Neural cell (in vitro differentiated cells): ENCODE measurements at regions not wholly inside any gene's neighbourhood (a gene's known extent, or its start where the extent isn't known, plus 50 kb on each side); places are given as distances from the start of the nearest gene placed in this dataset.

Source experiments
- H2AFZ ChIP-seq: fragments of 200-600, 300-800 bp; sonication (generic), shearing (Covaris generic); 2 replicates; pipeline ENCODE4 v1.6.0; 2014; ENCODE audit warnings: low read depth, mild to moderate bottlenecking, antibody characterized with exemption, low read length, moderate library complexity
- H3F3A ChIP-seq: fragments of 200-600 bp; shearing (Covaris generic); 2 replicates; pipeline ENCODE4 v1.6.1; 2016; ENCODE audit warnings: mild to moderate bottlenecking, moderate library complexity, mixed read lengths, antibody characterized with exemption, low read length; ENCODE audit not compliant: insufficient read depth, poor library complexity, severe bottlenecking
- H3K27ac ChIP-seq: fragments of 200-600, 300-800 bp; sonication (generic), shearing (Covaris generic); 2 replicates; pipeline ENCODE4 v1.5.1; 2014; ENCODE audit warnings: mild to moderate bottlenecking, low read length, moderate library complexity
- H3K27me3 ChIP-seq: fragments of 300-800, 200-600 bp; sonication (generic), shearing (Covaris generic); 2 replicates; pipeline ENCODE4 v1.6.0; 2014; ENCODE audit warnings: mild to moderate bottlenecking, low read depth, low read length, moderate library complexity; ENCODE audit not compliant: insufficient read depth
- H3K36me3 ChIP-seq: fragments of 300-800, 200-600 bp; sonication (generic), shearing (Covaris generic); 2 replicates; pipeline ENCODE4 v1.5.1; 2014; ENCODE audit warnings: mild to moderate bottlenecking, antibody characterized with exemption, low read length, moderate library complexity; ENCODE audit not compliant: insufficient read depth
- H3K4me2 ChIP-seq: fragments of 300-800, 200-600 bp; sonication (generic), shearing (Covaris generic); 2 replicates; pipeline ENCODE4 v1.6.0; 2014; ENCODE audit warnings: mild to moderate bottlenecking, low read length
- H3K4me3 ChIP-seq: fragments of 300-800, 200-600 bp; sonication (generic), shearing (Covaris generic); 2 replicates; pipeline ENCODE4 v1.5.1; 2014; ENCODE audit warnings: mild to moderate bottlenecking, low read length, moderate library complexity
- H3K79me2 ChIP-seq: fragments of 200-600 bp; shearing (Covaris generic); replicated peaks from 2 replicates; pipeline ENCODE4 v1.6.0; 2014; ENCODE audit warnings: mild to moderate bottlenecking, low read length, moderate library complexity; ENCODE audit not compliant: insufficient read depth
- H3K9ac ChIP-seq: fragments of 300-800, 200-600 bp; sonication (generic), shearing (Covaris generic); 2 replicates; pipeline ENCODE4 v1.6.1; 2016; ENCODE audit warnings: mild to moderate bottlenecking, low read length, mixed read lengths
- H3K9me2 ChIP-seq: fragments of 200-600 bp; shearing (Covaris generic); 2 replicates; pipeline ENCODE4 v1.6.1; 2016; ENCODE audit warnings: mild to moderate bottlenecking, low read length, mixed read lengths; ENCODE audit not compliant: insufficient read depth
- H3K9me3 ChIP-seq: fragments of 200-600, 300-800 bp; sonication (generic), shearing (Covaris generic); 2 replicates; pipeline ENCODE4 v1.6.1; 2016; ENCODE audit warnings: mild to moderate bottlenecking, mixed run types, low read length, moderate library complexity, mixed read lengths
- H4K20me1 ChIP-seq: fragments of 200-600 bp; shearing (Covaris generic); 2 replicates; pipeline ENCODE4 v1.6.1; 2016; ENCODE audit warnings: mild to moderate bottlenecking, mixed run types; ENCODE audit not compliant: insufficient read depth
- EP300 ChIP-seq: fragments of 450-650 bp; conservative IDR thresholded peaks from 2 replicates; pipeline ENCODE4 v1.6.1; 2014; ENCODE audit warnings: antibody characterized with exemption, mild to moderate bottlenecking, moderate library complexity; ENCODE audit not compliant: poor library complexity, severe bottlenecking
- EZH2 ChIP-seq: fragments of 200-600, 300-800 bp; shearing (Covaris generic), sonication (generic); IDR thresholded peaks from 2 replicates; pipeline ENCODE4 v1.6.1; 2014; ENCODE audit warnings: antibody characterized with exemption, low read length, borderline replicate concordance, mild to moderate bottlenecking; ENCODE audit not compliant: insufficient read depth, poor library complexity, severe bottlenecking
- MXI1 ChIP-seq: fragments of 450-650 bp; conservative IDR thresholded peaks from 2 replicates; pipeline ENCODE4 v1.6.1; 2014; ENCODE audit warnings: antibody characterized with exemption, mild to moderate bottlenecking; ENCODE audit not compliant: poor library complexity, severe bottlenecking
- POLR2AphosphoS5 ChIP-seq: IDR thresholded peaks from 2 replicates; pipeline ENCODE4 v1.6.1; 2012
- RAD21 ChIP-seq: fragments of 450-650 bp; conservative IDR thresholded peaks from 2 replicates; pipeline ENCODE4 v1.6.1; 2014; ENCODE audit warnings: antibody characterized with exemption, mild to moderate bottlenecking, moderate library complexity
- SMC3 ChIP-seq: fragments of 450-650 bp; conservative IDR thresholded peaks from 2 replicates; pipeline ENCODE4 v1.6.1; 2014; ENCODE audit warnings: antibody characterized with exemption, mild to moderate bottlenecking, moderate library complexity; ENCODE audit not compliant: poor library complexity
- TAF1 ChIP-seq: IDR thresholded peaks from 2 replicates; pipeline ENCODE4 v1.6.1; 2012; ENCODE audit warnings: low read depth
- TF ChIP-seq, protein P1 (sequence below): IDR thresholded peaks from 2 replicates; pipeline ENCODE4 v1.6.1; 2012; ENCODE audit warnings: borderline replicate concordance
- TF ChIP-seq, protein P2 (sequence below): fragments of 450-650 bp; IDR thresholded peaks from 2 replicates; pipeline ENCODE4 v1.5.1; 2014; ENCODE audit warnings: antibody characterized with exemption, mild to moderate bottlenecking, moderate library complexity; ENCODE audit not compliant: poor library complexity, severe bottlenecking

DNA sequence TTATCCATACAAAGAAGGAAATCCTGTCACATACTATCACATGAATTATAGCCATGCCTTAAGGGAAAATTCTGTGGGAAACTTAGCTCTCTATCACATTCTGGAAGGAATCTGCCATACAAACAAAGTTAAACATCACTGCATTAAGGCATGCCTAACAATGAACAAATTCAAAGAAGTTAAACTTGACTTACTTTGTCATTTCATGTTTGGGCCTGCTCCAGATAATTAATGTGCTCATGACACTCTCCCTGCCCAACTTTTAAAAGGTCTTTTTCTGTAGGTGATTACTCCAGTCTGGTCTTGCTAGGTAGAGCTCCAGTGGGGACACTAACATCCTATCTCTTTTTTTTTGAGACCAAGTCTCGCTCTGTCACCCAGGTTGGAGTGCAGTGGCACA lies 230.5 kb downstream of the AEBP2 start:
- H4K20me1 ChIP-seq, result no peaks in the 10 kb centered on the region

DNA sequence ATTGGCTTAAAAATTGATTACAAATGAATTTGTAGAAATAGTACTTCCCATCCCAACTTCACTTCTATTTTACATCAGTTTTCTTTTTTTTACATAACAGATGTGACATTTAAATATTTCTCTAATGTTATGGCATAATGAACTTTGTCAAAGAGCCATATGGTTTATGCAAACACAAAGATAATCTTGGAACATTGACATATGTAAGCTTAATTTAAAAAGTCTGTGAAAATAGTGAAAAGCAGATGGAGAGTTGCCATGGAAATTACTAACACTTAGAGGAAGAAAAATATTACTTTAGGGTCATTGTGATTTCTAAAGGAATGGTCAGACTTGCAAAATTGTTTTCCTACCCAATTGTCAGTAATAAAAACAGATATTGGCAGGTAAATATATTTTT lies 232.4 kb downstream of the AEBP2 start:
- TF ChIP-seq SMC3 (no peak), EZH2 (no peak), TAF1 (no peak), EP300 (no peak), RAD21 (no peak), POLR2AphosphoS5 (no peak), MXI1 (no peak)
- TF ChIP-seq, protein P1, sequence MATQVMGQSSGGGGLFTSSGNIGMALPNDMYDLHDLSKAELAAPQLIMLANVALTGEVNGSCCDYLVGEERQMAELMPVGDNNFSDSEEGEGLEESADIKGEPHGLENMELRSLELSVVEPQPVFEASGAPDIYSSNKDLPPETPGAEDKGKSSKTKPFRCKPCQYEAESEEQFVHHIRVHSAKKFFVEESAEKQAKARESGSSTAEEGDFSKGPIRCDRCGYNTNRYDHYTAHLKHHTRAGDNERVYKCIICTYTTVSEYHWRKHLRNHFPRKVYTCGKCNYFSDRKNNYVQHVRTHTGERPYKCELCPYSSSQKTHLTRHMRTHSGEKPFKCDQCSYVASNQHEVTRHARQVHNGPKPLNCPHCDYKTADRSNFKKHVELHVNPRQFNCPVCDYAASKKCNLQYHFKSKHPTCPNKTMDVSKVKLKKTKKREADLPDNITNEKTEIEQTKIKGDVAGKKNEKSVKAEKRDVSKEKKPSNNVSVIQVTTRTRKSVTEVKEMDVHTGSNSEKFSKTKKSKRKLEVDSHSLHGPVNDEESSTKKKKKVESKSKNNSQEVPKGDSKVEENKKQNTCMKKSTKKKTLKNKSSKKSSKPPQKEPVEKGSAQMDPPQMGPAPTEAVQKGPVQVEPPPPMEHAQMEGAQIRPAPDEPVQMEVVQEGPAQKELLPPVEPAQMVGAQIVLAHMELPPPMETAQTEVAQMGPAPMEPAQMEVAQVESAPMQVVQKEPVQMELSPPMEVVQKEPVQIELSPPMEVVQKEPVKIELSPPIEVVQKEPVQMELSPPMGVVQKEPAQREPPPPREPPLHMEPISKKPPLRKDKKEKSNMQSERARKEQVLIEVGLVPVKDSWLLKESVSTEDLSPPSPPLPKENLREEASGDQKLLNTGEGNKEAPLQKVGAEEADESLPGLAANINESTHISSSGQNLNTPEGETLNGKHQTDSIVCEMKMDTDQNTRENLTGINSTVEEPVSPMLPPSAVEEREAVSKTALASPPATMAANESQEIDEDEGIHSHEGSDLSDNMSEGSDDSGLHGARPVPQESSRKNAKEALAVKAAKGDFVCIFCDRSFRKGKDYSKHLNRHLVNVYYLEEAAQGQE, result no peak
- TF ChIP-seq, protein P2, sequence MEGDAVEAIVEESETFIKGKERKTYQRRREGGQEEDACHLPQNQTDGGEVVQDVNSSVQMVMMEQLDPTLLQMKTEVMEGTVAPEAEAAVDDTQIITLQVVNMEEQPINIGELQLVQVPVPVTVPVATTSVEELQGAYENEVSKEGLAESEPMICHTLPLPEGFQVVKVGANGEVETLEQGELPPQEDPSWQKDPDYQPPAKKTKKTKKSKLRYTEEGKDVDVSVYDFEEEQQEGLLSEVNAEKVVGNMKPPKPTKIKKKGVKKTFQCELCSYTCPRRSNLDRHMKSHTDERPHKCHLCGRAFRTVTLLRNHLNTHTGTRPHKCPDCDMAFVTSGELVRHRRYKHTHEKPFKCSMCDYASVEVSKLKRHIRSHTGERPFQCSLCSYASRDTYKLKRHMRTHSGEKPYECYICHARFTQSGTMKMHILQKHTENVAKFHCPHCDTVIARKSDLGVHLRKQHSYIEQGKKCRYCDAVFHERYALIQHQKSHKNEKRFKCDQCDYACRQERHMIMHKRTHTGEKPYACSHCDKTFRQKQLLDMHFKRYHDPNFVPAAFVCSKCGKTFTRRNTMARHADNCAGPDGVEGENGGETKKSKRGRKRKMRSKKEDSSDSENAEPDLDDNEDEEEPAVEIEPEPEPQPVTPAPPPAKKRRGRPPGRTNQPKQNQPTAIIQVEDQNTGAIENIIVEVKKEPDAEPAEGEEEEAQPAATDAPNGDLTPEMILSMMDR, result no peak
- no peak overlapping the region for H3K4me2 ChIP-seq
- no peak overlapping the region for H3K4me3 ChIP-seq
- H3K27me3 ChIP-seq, result no peaks in the 10 kb centered on the region
- H3K9me3 ChIP-seq, result no peaks in the 10 kb centered on the region
- no peaks in the 10 kb centered on the region for H4K20me1 ChIP-seq
- no peaks in the 10 kb centered on the region for H3K79me2 ChIP-seq
- H2AFZ ChIP-seq, result no peak overlapping the region
- no peak overlapping the region for H3K9ac ChIP-seq
- no peak overlapping the region for H3K27ac ChIP-seq
- no peaks in the 10 kb centered on the region for H3K9me2 ChIP-seq
- H3K36me3 ChIP-seq, result no peaks in the 10 kb centered on the region
- H3F3A ChIP-seq, result no peaks in the 10 kb centered on the region

More for the DNA sequence above, 230.5 kb downstream of the AEBP2 start:
- Histone ChIP-seq H3K9me2 (no peaks in the 10 kb centered on the region), H2AFZ (no peak overlapping the region), H3K4me3 (no peak overlapping the region), H3F3A (no peaks in the 10 kb centered on the region), H3K9me3 (no peaks in the 10 kb centered on the region), H3K4me2 (no peak overlapping the region), H3K27ac (no peak overlapping the region), H3K79me2 (no peaks in the 10 kb centered on the region), H3K36me3 (no peaks in the 10 kb centered on the region), H3K27me3 (no peaks in the 10 kb centered on the region), H3K9ac (no peak overlapping the region)
- TF ChIP-seq MXI1 (no peak), SMC3 (no peak), EP300 (no peak), RAD21 (no peak), POLR2AphosphoS5 (no peak), TAF1 (no peak), EZH2 (no peak)
- TF ChIP-seq, protein P1, result no peak
- TF ChIP-seq, protein P2, result no peak
